ENCODE measurements at regions not wholly inside any gene's neighbourhood (a gene's known extent, or its start where the extent isn't known, plus 50 kb on each side); places are given as distances from the start of the nearest gene placed in this dataset.

GRCh38 chr4:35965300-35965699 lies 279.0 kb downstream of the ARAP2 start:
- H2AFZ ChIP-seq = no peak overlapping the region
- WGBS (ENCODE audit: low lambda C conversion rate, missing lambda C conversion rate) = 86% methylated on average over 1 of the region's 1 CpG
- H3K9me3 ChIP-seq (ENCODE audit: low read depth) = no peaks in the 10 kb centered on the region
- no peak overlapping the region for H3K4me3 ChIP-seq
- TF ChIP-seq EZH2phosphoT487 (IDR thresholded peaks at IDR 0.05; ENCODE audit: low read depth, severe bottlenecking, unreplicated experiment) = no peak
- no peak for TF ChIP-seq CTCF (IDR thresholded peaks at IDR 0.05; ENCODE audit: poor library complexity)
- TF ChIP-seq EZH2 (IDR thresholded peaks at IDR 0.05; ENCODE audit: borderline replicate concordance) = no peak
- H4K20me1 ChIP-seq (ENCODE audit: insufficient read depth, poor library complexity, severe bottlenecking) = no peaks in the 10 kb centered on the region
- DNase-seq (ENCODE audit: low spot score) = no peak
- no peak overlapping the region for H3K4me2 ChIP-seq
- H3K9me2 ChIP-seq (replicated peaks; ENCODE audit: insufficient read depth) = no peaks in the 10 kb centered on the region
- no peaks in the 10 kb centered on the region for H3K79me2 ChIP-seq
- H3K36me3 ChIP-seq (replicated peaks; ENCODE audit: insufficient read depth, low read depth) = no peaks in the 10 kb centered on the region
- H3K4me1 ChIP-seq (ENCODE audit: insufficient read depth) = no peaks in the 10 kb centered on the region
- H3K27ac ChIP-seq = no peak overlapping the region
- no peaks in the 10 kb centered on the region for H3K27me3 ChIP-seq

- Histone ChIP-seq H3K4me1 (ENCODE audit: insufficient read depth) (no peaks in the 10 kb centered on the region), H3K4me3 (no peak overlapping the region), H3K27ac (no peak overlapping the region), H3K9me2 (replicated peaks; ENCODE audit: insufficient read depth) (no peaks in the 10 kb centered on the region), H3K9me3 (ENCODE audit: low read depth) (no peaks in the 10 kb centered on the region), H4K20me1 (ENCODE audit: insufficient read depth, poor library complexity, severe bottlenecking) (no peaks in the 10 kb centered on the region), H3K4me2 (no peak overlapping the region), H3K36me3 (replicated peaks; ENCODE audit: insufficient read depth, low read depth) (no peaks in the 10 kb centered on the region), H3K79me2 (no peaks in the 10 kb centered on the region), H2AFZ (no peak overlapping the region), H3K27me3 (no peaks in the 10 kb centered on the region)
- DNase-seq (ENCODE audit: low spot score) = no peak
- no peak for TF ChIP-seq EZH2phosphoT487 (IDR thresholded peaks at IDR 0.05; ENCODE audit: low read depth, severe bottlenecking, unreplicated experiment)
- TF ChIP-seq CTCF (IDR thresholded peaks at IDR 0.05; ENCODE audit: poor library complexity) = no peak
- TF ChIP-seq EZH2 (IDR thresholded peaks at IDR 0.05; ENCODE audit: borderline replicate concordance) = no peak
These were observed 277.7 kb downstream of the ARAP2 start for GRCh38 chr4:35966566-35966965.

- no peaks in the 10 kb centered on the region for H4K20me1 ChIP-seq (ENCODE audit: insufficient read depth, poor library complexity, severe bottlenecking)
- H3K27me3 ChIP-seq = no peaks in the 10 kb centered on the region
- H3K79me2 ChIP-seq = no peaks in the 10 kb centered on the region
- no peaks in the 10 kb centered on the region for H3K4me1 ChIP-seq (ENCODE audit: insufficient read depth)
- TF ChIP-seq CTCF (IDR thresholded peaks at IDR 0.05; ENCODE audit: poor library complexity) (no peak), EZH2phosphoT487 (IDR thresholded peaks at IDR 0.05; ENCODE audit: low read depth, severe bottlenecking, unreplicated experiment) (no peak)
- no peak overlapping the region for H3K4me2 ChIP-seq
- no peak overlapping the region for H3K27ac ChIP-seq
- no peaks in the 10 kb centered on the region for H3K36me3 ChIP-seq (replicated peaks; ENCODE audit: insufficient read depth, low read depth)
- no peak for DNase-seq (ENCODE audit: low spot score)
- WGBS (ENCODE audit: low lambda C conversion rate, missing lambda C conversion rate) = 90% methylated on average over 1 of the region's 1 CpG
- H3K9me3 ChIP-seq (ENCODE audit: low read depth) = no peaks in the 10 kb centered on the region
- H3K9me2 ChIP-seq (replicated peaks; ENCODE audit: insufficient read depth) = no peaks in the 10 kb centered on the region
- no peak overlapping the region for H2AFZ ChIP-seq
- H3K4me3 ChIP-seq = no peak overlapping the region
These were observed 273.9 kb downstream of the ARAP2 start for GRCh38 chr4:35970366-35970960.

- Histone ChIP-seq H3K27me3 (no peaks in the 10 kb centered on the region), H3K9me2 (replicated peaks; ENCODE audit: insufficient read depth) (no peaks in the 10 kb centered on the region), H3K9me3 (ENCODE audit: low read depth) (no peaks in the 10 kb centered on the region), H3K36me3 (replicated peaks; ENCODE audit: insufficient read depth, low read depth) (no peaks in the 10 kb centered on the region), H3K79me2 (no peaks in the 10 kb centered on the region), H3K4me3 (no peak overlapping the region), H3K4me2 (no peak overlapping the region), H3K4me1 (ENCODE audit: insufficient read depth) (no peaks in the 10 kb centered on the region), H2AFZ (no peak overlapping the region), H4K20me1 (ENCODE audit: insufficient read depth, poor library complexity, severe bottlenecking) (no peaks in the 10 kb centered on the region), H3K27ac (no peak overlapping the region)
- no peak for DNase-seq (ENCODE audit: low spot score)
- WGBS (ENCODE audit: low lambda C conversion rate, missing lambda C conversion rate) = 62% methylated on average over 4 of the region's 4 CpGs
- no peak for TF ChIP-seq CTCF (IDR thresholded peaks at IDR 0.05; ENCODE audit: poor library complexity)
- no peak for TF ChIP-seq EZH2 (IDR thresholded peaks at IDR 0.05; ENCODE audit: borderline replicate concordance)
- no peak for TF ChIP-seq EZH2phosphoT487 (IDR thresholded peaks at IDR 0.05; ENCODE audit: low read depth, severe bottlenecking, unreplicated experiment)
These were observed 271.5 kb downstream of the ARAP2 start for GRCh38 chr4:35972814-35973213.
